ENCODE measurements at regions not wholly inside any gene's neighbourhood (a gene's known extent, or its start where the extent isn't known, plus 50 kb on each side); places are given as distances from the start of the nearest gene placed in this dataset.
"Not testable (repeated sequence)": the region's sequence is repeated elsewhere in the genome, so short reads cannot be mapped to it uniquely, and the experiment has no call there.

- DNase-seq (ENCODE audit: low spot score), result no peak
Measured at GRCh38 chr4:177802661-177803060, 360.4 kb upstream of the AGA start.

- no peak for DNase-seq (ENCODE audit: low spot score)
Measured at GRCh38 chr4:177803151-177803550, 360.9 kb upstream of the AGA start.

- DNase-seq (ENCODE audit: low spot score), result no peak
Measured at GRCh38 chr4:177809791-177810190, 367.6 kb upstream of the AGA start.

GRCh38 chr4:177810220-177810619 lies 368.0 kb upstream of the AGA start:
- DNase-seq (ENCODE audit: low spot score), result no peak

GRCh38 chr4:177818392-177818791 lies 376.2 kb upstream of the AGA start:
- DNase-seq (ENCODE audit: low spot score), result not testable (repeated sequence)

- no peak for DNase-seq (ENCODE audit: low spot score)
Measured at GRCh38 chr4:177826973-177827372, 384.7 kb upstream of the AGA start.

- DNase-seq (ENCODE audit: low spot score), result no peak
Measured at GRCh38 chr4:177841258-177841657, 399.0 kb upstream of the AGA start.

GRCh38 chr4:177853229-177853628 lies 411.0 kb upstream of the AGA start:
- no peak for DNase-seq (ENCODE audit: low spot score)

GRCh38 chr4:177855507-177856197 lies 413.4 kb upstream of the AGA start:
- DNase-seq (ENCODE audit: low spot score), result no peak

- no peak for DNase-seq (ENCODE audit: low spot score)
Measured at GRCh38 chr4:177860171-177860570, 417.9 kb upstream of the AGA start.

- no peak for DNase-seq (ENCODE audit: low spot score)
Measured at GRCh38 chr4:177861551-177862094, 419.4 kb upstream of the AGA start.

- no peak for DNase-seq (ENCODE audit: low spot score)
Measured at GRCh38 chr4:177862541-177863176, 420.4 kb upstream of the AGA start.

GRCh38 chr4:177879851-177880250 lies 437.6 kb upstream of the AGA start:
- no peak for DNase-seq (ENCODE audit: low spot score)

GRCh38 chr4:177895136-177895535 lies 452.9 kb upstream of the AGA start:
- DNase-seq (ENCODE audit: low spot score), result no peak

GRCh38 chr4:177901786-177902185 lies 459.5 kb upstream of the AGA start:
- no peak for DNase-seq (ENCODE audit: low spot score)

GRCh38 chr4:177902386-177902785 lies 460.1 kb upstream of the AGA start:
- DNase-seq (ENCODE audit: low spot score), result no peak

- DNase-seq (ENCODE audit: low spot score), result no peak
Measured at GRCh38 chr4:177907736-177908424, 465.6 kb upstream of the AGA start.

- DNase-seq (ENCODE audit: low spot score), result no peak
Measured at GRCh38 chr4:177921715-177922114, 479.5 kb upstream of the AGA start.

GRCh38 chr4:177923888-177924287 lies 481.7 kb upstream of the AGA start:
- DNase-seq (ENCODE audit: low spot score), result no peak

- no peak for DNase-seq (ENCODE audit: low spot score)
Measured at GRCh38 chr4:177937041-177937440, 494.8 kb upstream of the AGA start.

- no peak for DNase-seq (ENCODE audit: low spot score)
Measured at GRCh38 chr4:177938226-177938625, 496.0 kb upstream of the AGA start.

- no peak for DNase-seq (ENCODE audit: low spot score)
Measured at GRCh38 chr4:177945268-177945667, 503.0 kb upstream of the AGA start.

- no peak for DNase-seq (ENCODE audit: low spot score)
Measured at GRCh38 chr4:177947607-177948006, 505.4 kb upstream of the AGA start.
